HG03108 (cell line): ENCODE measurements at regions not wholly inside any gene's neighbourhood (a gene's known extent, or its start where the extent isn't known, plus 50 kb on each side); places are given as distances from the start of the nearest gene placed in this dataset.

Source experiments
- ATAC-seq: cut with Tn5 transposase; IDR thresholded peaks from one replicate; pipeline ENCODE4 v1.9.1; 2021; ENCODE audit warnings: moderate library complexity; ENCODE audit not compliant: unreplicated experiment

DNA sequence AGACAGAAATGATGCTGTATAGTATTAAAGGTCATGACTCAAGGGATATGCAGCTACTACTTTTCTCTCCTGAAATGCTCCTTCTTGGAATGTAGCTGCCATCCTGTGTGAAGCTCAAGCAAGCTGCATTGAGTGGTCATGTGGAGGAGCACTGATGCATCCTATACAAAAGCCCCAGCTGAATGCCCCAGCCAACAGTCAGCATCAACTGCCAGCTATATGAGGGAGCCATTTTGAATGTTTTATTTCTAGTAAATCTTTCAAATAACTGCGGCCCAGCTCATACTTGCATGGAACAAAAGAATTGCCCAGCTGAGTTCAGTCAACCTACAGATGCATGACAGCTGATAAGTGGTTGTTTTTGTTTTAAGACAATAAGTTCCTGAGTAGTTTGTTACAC, 165.0 kb upstream of the GEMIN8 start:
- ATAC-seq: no peak

DNA sequence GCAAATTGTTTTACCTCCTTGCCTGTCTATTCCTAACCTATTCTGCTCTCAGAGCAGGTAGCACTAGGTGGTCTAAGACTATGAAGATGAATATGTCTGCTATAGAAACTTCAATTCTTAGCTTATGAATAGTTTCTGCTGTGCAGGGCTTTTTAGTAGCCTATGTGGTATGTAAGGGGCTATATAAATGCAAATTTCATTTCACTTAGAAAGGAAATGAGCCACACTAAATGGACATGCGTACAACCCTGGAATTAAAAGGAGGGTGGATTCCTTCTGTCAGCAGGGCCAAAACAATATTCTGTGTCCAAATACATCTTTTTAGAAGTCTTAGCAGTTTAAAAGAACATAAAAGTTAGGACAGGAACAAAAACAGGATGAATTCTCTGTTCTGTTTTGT, 163.9 kb upstream of the GEMIN8 start:
- no peak for ATAC-seq

DNA sequence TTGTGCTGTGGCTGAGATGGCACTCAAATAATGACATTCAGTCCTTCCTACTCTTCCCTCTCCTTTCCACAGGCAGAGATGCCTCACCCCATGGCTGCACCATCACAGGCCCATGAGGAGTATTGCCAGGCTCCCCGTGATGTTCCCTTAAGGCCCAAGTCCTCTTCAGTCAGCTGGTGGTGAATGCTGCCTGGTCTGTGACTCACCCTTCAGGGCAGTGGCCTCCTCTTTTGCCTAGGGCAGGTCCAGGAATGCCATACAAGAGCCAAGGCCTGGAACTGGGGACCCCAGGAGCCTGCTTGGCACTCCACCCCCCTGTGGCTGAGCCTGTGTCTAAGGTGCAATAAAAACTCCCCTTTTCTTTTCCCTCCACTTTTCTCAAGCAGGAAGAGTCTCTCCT, 144.2 kb upstream of the GEMIN8 start:
- no peak for ATAC-seq

DNA sequence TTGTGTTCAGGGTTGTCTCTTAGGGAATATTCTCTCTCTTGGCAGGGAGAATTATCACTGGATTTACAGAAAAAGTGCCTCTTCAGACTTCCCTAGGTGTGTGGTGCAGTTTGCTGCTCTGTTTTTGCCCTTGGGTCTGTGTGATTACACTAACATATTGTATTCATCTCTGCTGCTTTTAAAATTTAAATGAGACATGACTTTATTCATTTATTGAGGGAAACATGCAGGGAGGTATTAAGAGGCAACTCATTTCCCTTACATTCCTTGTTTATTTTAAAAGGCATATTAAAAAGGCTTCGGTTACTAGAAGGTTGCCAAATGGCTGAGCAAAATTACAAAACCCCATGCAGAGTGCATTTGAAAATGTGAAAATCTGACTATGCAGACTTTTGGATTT, 135.1 kb upstream of the GEMIN8 start:
- ATAC-seq: no peak

DNA sequence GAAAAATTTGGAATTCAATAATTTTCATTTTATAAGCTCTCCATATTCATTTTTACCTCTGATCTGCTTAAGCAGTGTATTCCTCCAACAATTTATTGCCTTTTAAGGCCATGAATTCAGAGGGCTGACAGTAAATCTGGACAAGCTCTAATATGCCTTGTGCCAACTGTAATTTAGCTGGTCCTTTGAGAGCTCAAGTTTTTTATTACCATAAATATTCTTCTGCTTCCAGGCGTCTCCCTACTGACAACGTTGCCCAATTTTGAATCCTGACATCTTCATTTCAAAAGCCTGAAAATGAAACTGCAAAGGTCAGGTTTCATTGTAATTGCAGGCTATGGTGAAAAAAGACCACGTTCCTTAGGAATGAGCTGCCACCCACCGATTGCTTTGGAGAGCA, 95.8 kb upstream of the GEMIN8 start:
- no peak for ATAC-seq

DNA sequence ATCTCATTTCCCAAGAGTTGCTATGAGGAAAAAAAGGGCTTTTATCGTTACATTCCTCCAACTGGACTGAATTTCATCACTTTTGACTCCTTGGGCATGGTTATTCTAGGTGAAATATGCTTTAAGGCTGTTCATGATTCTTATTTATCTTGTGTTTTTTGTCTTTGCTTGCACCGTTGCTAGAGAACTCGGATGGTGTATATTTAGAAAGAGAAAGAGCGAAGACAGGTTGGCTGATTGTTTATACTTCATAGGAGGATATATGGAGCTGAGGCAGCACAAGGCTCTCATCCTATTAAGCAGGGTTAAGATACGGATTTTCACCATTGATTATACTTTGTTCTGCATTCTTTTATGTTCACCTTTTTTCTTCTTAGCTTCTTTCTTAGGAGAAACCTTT, 94.9 kb upstream of the GEMIN8 start:
- no peak for ATAC-seq

DNA sequence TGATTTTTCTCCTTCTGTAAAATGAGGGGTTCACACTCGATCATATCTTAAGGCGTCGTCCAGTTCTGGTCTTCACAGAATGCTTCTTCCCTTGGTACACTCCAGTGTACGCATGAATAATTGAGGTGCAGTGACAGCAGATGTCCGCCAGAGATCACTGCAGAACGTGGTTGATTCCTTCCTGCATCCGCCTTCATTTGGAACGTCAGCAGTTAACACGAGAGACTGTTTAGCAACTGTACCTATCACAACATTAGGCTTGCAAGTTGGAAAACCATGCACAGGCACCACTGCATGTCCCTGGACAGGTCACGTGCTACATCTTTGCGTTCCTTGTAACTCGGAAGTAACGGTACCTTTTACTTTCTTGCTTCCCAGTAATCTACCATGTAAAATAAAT, 66.0 kb upstream of the GEMIN8 start:
- peak; percentile 69 for ATAC-seq

DNA sequence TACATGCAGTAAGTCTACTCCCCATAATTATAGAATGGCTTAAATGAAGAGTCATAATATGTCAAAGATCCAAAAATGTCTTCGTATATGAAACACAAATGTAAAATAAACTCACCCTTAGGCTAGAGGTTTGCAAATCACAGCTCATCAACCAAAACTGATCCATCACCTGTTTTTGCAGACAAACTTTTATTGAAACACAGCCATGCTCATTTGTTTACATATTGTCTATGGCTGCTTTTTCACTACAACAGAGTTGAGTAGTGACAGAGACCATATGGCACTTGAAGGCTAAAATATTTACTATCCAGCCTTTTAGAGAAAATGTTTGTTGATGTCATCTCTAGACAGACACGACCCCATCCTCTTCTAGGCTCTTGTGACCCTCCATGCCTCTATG, 64.5 kb upstream of the GEMIN8 start:
- ATAC-seq: no peak

DNA sequence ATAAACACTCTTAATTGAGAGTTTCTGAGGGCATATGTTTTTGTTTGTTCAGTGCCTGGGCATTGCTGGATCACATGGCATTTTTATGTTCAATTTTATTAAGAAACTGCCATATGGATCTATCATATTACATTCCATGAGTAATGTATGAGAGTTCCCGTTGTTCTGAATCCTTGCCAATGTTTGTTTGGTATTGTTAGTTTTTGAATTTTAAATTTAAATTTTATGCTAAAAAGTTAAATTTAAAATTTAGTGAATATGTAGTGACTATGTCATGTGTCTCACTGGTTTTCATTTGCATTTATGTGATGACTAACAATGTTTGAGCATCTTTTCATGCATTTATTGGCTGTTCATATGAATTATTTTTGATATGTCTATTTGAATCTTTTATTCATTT, 54.8 kb upstream of the GEMIN8 start:
- no peak for ATAC-seq

DNA sequence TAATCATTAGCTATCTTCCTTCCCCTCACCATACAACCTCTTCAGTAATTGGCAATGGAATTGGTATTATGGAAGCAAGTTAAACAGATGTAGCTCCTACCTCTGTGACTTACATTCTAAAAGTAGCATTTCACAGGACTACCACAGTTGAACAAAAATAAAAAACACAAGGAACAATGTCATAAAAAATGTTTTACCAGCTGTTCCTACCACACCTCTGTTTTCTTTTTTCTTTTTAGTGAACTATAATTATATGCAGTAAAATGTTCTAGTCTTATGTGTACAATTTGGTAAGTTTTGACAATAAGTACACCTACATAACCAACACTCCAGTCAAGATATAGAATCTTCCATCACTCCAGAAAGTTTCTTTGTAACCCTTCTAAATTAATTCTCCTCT, 54.1 kb upstream of the GEMIN8 start:
- ATAC-seq: no peak

DNA sequence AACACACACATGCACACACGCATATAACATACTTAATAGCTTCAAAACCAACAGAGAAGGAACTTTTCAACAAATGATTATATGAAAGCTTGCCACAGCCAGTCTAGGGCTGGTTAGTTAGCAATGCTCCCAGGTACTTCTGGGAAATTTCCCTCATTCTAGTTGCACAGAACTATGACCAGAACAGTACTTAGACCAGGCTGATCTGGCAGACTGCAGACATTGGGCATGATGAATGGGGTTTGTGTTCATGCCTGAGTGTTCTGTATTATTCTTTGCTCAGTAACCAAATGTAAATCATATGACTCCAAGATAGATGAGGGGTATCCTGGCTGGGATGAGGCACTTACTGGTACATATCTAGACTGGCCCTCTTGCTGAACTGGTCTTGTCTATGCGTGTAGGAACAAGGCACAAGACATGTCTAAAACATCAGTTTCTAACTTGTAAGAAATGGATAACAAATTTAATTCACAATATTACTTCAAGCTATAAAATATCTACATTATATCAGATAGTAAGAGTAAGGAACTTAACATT, 50.3 kb upstream of the GEMIN8 start:
- ATAC-seq: no peak
